ENCODE measurements at regions not wholly inside any gene's neighbourhood (a gene's known extent, or its start where the extent isn't known, plus 50 kb on each side); places are given as distances from the start of the nearest gene placed in this dataset.

GRCh38 chr4:99724067-99724466, 66.4 kb upstream of the C4orf54 start:
- TF ChIP-seq POLR2AphosphoS5 (IDR thresholded peaks at IDR 0.05; ENCODE audit: low read depth, low read length) (no peak), PAX5 (IDR thresholded peaks at IDR 0.05; ENCODE audit: insufficient read depth, low read length, severe bottlenecking) (no peak), POLR2A (IDR thresholded peaks at IDR 0.05; ENCODE audit: low read depth, low read length) (no peak), TAF1 (IDR thresholded peaks at IDR 0.05; ENCODE audit: low read depth, low read length) (no peak)

All from GM12891 (cell line).